ENCODE measurements at regions not wholly inside any gene's neighbourhood (a gene's known extent, or its start where the extent isn't known, plus 50 kb on each side); places are given as distances from the start of the nearest gene placed in this dataset.
"Not testable (repeated sequence)": the region's sequence is repeated elsewhere in the genome, so short reads cannot be mapped to it uniquely, and the experiment has no call there.

DNA sequence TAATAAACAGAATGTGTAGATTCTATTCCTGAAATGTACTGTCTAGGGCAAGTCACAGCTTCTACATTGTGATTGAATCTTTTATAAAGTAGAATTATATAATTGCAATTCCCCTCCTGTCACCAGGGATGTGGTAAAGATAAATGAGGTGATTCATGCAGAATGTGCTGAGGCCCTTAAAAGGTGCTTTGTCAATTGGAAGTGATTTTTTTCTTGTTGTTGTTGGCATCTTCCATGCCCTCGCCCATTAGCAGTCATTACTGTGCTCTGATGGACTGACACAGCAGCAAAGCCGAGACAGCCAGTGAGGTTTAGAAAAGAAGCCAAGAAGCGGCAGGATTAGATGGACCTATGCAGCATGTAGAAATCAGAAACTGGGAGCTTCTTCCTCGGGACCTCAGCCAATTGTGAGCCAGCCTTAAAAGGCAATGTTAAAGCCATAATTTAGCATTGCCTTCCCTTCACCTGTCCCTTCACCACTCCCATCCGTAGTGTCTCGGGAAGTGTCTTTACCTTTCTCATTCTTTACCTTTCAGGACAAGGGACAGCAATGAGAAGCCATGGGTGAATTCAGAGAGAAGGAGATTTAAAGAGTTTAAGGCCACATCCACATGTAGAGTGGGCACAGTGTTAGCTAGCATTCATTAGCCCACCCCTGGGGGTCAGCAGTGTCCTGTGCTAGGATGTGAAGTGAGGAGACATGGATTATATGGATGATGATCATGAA, 257.8 kb downstream of the PLK2 start:
- no peak for DNase-seq (ENCODE audit: low read depth in 2 of 2)

- DNase-seq (ENCODE audit: low read depth in 2 of 2), result no peak
Measured at GRCh38 chr5:58200451-58200850, 259.4 kb downstream of the PLK2 start.

DNA sequence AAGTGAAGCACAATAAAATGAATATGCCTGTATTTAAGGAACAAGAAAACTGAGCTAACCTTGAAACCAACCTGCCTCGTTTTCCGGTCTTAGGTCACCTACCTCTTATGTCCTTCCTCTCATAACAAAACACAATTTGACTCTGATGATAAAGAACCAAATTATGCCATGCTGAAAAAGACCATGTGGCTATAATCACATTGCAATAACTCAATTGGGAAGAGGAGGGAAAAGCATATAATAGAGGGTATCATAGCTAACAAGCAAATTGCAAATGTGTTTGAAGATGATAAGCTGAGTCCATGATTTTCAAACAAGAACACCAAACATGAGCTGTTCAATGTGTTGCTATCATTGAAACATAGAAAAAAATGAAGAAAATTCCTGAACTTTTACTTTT, 260.8 kb downstream of the PLK2 start:
- DNase-seq (ENCODE audit: low read depth in 2 of 2), result no peak

- DNase-seq (ENCODE audit: low read depth in 2 of 2), result no peak
Measured at GRCh38 chr5:58198330-58198729, 261.6 kb downstream of the PLK2 start.

GRCh38 chr5:58197875-58198274, 262.0 kb downstream of the PLK2 start:
- DNase-seq (ENCODE audit: low read depth in 2 of 2), result no peak

GRCh38 chr5:58191443-58191842, 268.4 kb downstream of the PLK2 start:
- no peak for DNase-seq (ENCODE audit: low read depth in 2 of 2)

DNA sequence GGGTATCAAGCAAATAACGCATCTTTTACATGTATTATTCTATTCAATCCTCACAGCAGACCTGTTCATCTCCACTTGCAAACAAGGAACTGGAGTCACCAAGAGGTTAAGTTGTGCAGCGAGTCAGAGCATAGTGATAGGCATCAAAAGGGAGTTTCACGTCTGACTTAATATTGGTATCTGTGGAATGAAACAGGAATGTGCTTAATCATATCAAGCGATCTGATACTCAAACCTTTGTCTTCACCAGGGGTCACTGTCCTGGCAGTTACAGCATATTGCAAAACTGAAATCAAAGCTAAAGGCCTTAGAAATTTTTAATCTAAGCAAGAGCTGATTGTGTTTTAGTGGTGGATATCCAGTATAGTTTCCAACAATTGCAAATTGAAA, 271.6 kb downstream of the PLK2 start:
- peak; percentile 39 to 52 for DNase-seq (ENCODE audit: low read depth in 2 of 2)

DNA sequence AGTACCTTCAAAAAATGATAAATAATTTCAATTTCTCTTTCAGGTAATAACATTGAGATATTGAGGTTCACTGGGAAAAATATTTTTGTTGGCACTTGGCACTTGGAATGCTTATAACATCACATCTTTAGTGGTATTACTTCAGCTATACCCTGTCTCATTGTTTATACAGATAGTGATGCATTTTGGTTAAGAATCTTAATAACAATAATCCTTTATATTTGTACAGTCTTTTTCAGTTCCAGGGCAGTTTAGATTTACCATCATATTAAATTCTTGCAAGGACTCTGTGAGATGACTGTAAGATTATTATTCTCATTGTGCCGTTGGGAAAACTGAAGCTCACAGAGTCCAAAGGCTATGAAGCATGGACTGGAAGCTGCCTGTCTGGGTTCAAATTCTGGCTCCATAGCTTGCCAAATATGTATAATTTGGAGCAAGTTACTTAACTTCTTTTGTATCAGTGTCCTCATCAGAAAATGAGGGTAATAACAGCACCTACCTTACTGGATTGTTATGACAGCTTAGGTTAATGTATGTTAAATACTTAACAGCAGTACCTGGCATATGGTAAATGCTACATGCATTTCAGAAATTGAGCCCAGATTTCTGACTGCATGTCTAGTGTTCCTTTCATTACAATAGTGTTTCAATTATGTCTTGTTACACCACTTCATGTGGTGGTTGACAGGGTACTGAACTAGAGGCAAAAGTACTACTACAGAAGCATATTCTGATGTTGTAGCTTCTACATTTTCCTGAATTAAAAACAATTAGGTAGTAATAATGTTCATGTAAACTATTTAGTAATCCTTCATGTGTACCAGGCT, 272.2 kb downstream of the PLK2 start:
- no peak for DNase-seq (ENCODE audit: low read depth in 2 of 2)

GRCh38 chr5:58185801-58186200, 274.1 kb downstream of the PLK2 start:
- DNase-seq (ENCODE audit: low read depth in 2 of 2), result peak in 1 of 2 experiments; percentile 1

DNA sequence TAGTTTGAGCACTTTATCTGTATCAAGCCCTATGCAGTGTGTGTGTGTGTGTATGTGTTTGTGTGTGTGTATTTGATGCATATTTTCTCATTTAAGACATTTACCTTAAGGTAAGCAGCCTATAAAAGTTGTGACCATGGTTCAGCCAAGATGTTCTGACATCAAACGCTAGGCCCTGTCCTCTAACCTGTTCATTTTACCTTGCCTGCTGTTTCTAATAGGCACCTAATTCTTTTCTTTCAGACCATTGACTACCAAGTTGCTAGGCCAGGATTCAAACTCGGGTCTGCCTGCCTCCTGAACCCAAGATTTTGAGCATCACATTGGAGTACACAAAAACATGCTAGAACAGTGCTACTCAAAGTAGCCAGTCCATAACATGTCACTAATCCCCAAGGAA, 274.5 kb downstream of the PLK2 start:
- no peak for DNase-seq (ENCODE audit: low read depth in 2 of 2)

DNA sequence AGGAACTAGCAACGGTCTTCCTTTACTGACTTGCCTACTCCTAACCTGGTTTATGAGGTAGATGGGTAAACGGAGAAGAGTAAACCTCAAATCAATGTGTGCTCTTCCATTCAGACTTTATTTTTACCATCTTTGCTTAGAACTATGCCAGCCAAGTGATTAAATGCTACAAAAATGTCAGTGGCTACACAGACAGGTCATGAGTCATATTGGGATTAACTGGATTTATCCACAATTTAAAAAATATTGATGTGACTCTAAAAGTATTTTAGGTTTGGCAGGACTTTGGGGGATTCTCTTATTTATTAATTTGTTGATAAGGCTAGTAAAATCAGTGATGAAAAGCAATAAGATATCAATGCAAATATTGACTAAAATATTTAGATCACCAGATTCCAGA, 275.0 kb downstream of the PLK2 start:
- peak in 1 of 2 experiments; percentile 1 for DNase-seq (ENCODE audit: low read depth in 2 of 2)

GRCh38 chr5:58183786-58184085, 276.1 kb downstream of the PLK2 start:
- no peak for DNase-seq (ENCODE audit: low read depth in 2 of 2)

DNA sequence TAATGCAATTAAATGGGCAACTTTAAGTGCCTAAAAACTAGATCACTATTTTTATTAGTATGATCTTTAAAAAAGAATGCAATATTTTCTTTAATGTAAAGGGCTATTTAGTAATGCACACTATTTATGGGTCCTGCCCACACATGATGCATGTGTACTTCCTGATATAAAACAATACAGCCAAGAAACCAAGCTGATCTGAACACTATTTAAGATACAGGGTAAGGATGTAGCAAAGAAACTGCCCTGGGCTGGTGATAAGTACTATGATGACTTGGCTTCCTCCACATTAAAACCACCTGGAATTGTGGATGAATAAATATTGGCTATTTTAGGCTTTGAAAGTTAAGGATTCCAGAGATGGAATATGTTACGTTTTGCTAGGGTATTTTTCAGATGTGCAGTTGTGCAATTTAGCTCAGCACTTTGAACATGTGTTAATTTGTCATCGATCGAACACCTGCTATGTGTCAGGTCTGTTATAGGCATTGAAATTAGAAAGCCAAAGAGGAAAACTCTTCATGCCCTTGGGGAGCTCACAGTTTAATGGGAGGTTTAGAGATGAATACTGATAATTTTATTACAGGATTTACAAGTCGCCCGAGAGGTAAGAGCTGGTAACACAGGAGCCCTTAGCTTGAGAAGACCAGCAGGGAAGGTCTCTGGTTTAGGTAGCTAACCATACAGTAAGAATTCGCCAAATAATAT, 276.7 kb downstream of the PLK2 start:
- DNase-seq (ENCODE audit: low read depth in 2 of 2), result no peak

GRCh38 chr5:58182287-58182841, 277.5 kb downstream of the PLK2 start:
- no peak for DNase-seq (ENCODE audit: low read depth in 2 of 2)

DNA sequence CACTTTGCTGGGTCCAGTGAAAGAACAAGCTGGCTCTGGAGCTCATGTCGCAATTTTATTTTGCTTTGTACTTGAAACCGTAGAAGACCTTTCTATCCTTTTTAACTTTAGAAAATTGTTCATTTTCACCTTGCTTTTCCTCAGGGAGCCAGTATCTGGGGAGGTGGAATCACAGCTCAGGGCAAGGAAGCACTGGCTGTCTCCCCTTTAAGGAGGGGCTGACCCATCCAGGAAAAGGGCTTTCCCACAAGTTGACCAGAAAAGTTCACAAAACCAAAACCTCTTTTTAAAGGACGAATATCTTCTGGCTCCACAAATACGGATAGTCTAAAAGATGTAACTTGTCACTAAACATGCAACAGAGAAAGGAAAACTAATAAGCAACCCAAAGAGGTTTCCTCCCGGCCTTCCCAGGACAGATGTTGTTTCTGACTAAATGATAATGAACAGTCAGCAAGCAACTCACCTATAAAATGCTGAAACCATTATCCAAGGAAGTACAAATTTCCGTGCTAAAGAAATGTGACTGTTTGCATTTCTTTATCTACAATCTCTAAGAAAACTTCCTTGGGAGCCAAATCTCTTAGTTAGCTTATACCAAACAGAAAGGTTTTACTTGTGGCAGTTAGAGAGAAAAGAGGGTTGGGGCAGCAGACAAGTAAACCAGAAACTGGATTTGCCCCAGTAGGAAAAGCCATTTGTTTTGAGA, 278.2 kb downstream of the PLK2 start:
- DNase-seq (ENCODE audit: low read depth in 2 of 2), result no peak

DNA sequence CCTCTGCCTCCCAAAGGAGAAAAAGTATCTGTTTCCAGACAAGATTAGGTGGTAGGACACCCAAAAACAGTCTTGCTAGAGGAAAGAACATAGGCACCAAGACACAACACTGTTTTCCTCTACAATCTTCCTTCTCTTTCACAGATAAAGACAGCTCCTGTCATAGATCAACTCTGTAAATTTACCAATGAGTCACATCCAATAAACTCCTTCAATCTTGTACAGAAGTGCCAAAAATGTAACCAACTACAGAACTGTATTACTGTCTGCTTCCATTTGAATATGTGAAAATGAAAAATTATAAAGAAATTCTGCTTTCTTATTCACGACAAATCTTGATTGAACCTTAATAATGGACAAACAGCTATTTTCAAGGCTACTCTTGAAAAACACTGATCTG, 286.9 kb downstream of the PLK2 start:
- no peak for DNase-seq (ENCODE audit: low read depth in 2 of 2)

- DNase-seq (ENCODE audit: low read depth in 2 of 2), result no peak
Measured at GRCh38 chr5:58165152-58165551, 294.7 kb downstream of the PLK2 start.

DNA sequence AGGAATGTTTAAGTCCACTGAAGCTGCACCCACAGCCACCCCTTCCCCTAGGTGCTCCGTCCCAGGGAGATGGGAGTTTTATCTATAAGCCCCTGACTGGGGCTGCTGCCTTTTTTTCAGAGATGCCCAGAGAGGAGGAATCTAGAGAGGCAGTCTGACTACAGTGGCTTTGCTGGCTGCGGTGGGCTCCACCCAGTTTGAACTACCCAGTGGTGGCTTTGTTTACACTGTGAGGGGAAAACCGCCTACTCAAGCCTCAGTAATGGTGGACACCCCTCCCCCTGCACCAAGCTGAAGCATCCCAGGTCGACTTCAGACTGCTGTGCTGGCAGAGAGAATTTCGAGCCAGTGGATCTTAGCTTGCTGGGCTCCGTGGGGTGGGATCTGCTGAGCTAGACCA, 298.0 kb downstream of the PLK2 start:
- DNase-seq (ENCODE audit: low read depth in 2 of 2), result not testable (repeated sequence)

GRCh38 chr5:58156973-58157701, 302.7 kb downstream of the PLK2 start:
- DNase-seq (ENCODE audit: low read depth in 2 of 2), result peak; percentile 36 to 38

DNA sequence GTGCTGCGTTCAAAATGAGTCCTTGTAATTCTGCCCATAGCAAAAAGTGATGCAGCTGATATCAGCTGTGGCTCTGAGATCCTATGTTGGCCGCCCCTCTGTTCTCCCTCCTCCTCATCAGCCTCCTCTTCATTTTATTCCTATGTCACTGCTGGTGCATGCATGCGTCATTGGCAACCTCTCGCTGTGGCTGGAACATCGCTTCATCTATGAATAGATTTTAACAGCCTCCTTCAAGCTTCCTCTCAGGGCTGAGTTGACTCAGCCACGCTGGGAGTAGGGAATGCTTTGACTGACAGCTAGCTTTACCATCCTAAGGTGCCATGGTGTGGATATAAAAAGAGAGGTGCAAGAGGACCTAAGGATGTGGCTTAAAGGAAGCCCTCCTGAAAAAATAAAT, 303.5 kb downstream of the PLK2 start:
- peak in 1 of 2 experiments; percentile 9 for DNase-seq (ENCODE audit: low read depth in 2 of 2)

GRCh38 chr5:58153255-58153654, 306.6 kb downstream of the PLK2 start:
- DNase-seq (ENCODE audit: low read depth in 2 of 2), result no peak
